ENCODE measurements at regions not wholly inside any gene's neighbourhood (a gene's known extent, or its start where the extent isn't known, plus 50 kb on each side); places are given as distances from the start of the nearest gene placed in this dataset.
"Not testable (repeated sequence)": the region's sequence is repeated elsewhere in the genome, so short reads cannot be mapped to it uniquely, and the experiment has no call there.

- TF ChIP-seq, protein P1, sequence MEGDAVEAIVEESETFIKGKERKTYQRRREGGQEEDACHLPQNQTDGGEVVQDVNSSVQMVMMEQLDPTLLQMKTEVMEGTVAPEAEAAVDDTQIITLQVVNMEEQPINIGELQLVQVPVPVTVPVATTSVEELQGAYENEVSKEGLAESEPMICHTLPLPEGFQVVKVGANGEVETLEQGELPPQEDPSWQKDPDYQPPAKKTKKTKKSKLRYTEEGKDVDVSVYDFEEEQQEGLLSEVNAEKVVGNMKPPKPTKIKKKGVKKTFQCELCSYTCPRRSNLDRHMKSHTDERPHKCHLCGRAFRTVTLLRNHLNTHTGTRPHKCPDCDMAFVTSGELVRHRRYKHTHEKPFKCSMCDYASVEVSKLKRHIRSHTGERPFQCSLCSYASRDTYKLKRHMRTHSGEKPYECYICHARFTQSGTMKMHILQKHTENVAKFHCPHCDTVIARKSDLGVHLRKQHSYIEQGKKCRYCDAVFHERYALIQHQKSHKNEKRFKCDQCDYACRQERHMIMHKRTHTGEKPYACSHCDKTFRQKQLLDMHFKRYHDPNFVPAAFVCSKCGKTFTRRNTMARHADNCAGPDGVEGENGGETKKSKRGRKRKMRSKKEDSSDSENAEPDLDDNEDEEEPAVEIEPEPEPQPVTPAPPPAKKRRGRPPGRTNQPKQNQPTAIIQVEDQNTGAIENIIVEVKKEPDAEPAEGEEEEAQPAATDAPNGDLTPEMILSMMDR (conservative IDR thresholded peaks at IDR 0.05 in 1 of 2, IDR thresholded peaks at IDR 0.05 in 1 of 2; ENCODE audit: extremely low read depth in 1 of 2, insufficient read depth in 1 of 2, low read depth in 1 of 2, low read length in 2 of 2) = not testable (repeated sequence)
- not testable (repeated sequence) for TF ChIP-seq EZH2 (IDR thresholded peaks at IDR 0.05; ENCODE audit: borderline replicate concordance, low read length)
Measured at GRCh38 chr19:14294974-14295373, 86.3 kb upstream of the ADGRE5 start.
